K562 (cell line): ENCODE measurements at regions not wholly inside any gene's neighbourhood (a gene's known extent, or its start where the extent isn't known, plus 50 kb on each side); places are given as distances from the start of the nearest gene placed in this dataset.

ENCODE experiments used
- ATAC-seq: fragments of 200-7000 bp; cut with Tn5 transposase; 3 replicates; pipeline ENCODE4 v1.9.1; 2020; ENCODE audit warnings: moderate library complexity
- BruUV-seq: library from RNA; stranded (reverse); fragments of 400-500 nt; replicated peaks from 2 replicates; lab custom pipeline; 2021; lab: Mats Ljungman, UMichigan
- CTCF ChIA-PET: fragments of 300-600 bp; formaldehyde crosslinking; extraction: SDS; loops from one replicate; lab custom pipeline; 2021; ENCODE audit warnings: low intra/inter-chr PET ratio; lab: Yijun Ruan, JAX
- POLR2A ChIA-PET: fragments of 300-600, 350-650 bp; sonication (Branson Sonifier 250); formaldehyde crosslinking; extraction: SDS; loops from one replicate; lab custom pipeline; 2021; ENCODE audit warnings: antibody characterized with exemption, inconsistent platforms; lab: Yijun Ruan, JAX
- DNase-seq, 4 experiments: peaks; one replicate each; pipeline versions ENCODE4 v3.0.0 to v3.0.0-alpha.2; 2011 to 2018; ENCODE audit warnings: low spot score in 3 of 4, mixed read lengths in 3 of 4; ENCODE audit errors: extremely low read depth in 1 of 4
- FAIRE-seq: peaks from 2 replicates; lab custom pipeline; 2011; peaks lifted over from hg19 to GRCh38; lab: Jason Lieb, UNC
- H2AFZ ChIP-seq: 2 replicates; pipeline ENCODE4 v1.6.0; 2011; ENCODE audit warnings: low read depth, low read length, control low read depth, inconsistent platforms
- H3K27ac ChIP-seq: fragments of 200-600 bp; 3 replicates; pipeline ENCODE4 v1.8.0; 2011; ENCODE audit warnings: low read depth, mild to moderate bottlenecking, control low read depth, inconsistent platforms, low read length, moderate library complexity, mixed read lengths; ENCODE audit errors: extremely low read depth
- H3K27me3 ChIP-seq, 2 experiments: fragments of 300-600 bp in 1 of 2; 2 replicates in 1 of 2; 3 replicates in 1 of 2; pipeline versions ENCODE4 v1.6.0 to v1.8.0; 2011; ENCODE audit warnings: inconsistent platforms in 2 of 2, low read length in 2 of 2, mild to moderate bottlenecking in 1 of 2, mixed read lengths in 1 of 2, moderate library complexity in 1 of 2; ENCODE audit not compliant: control insufficient read depth in 2 of 2, insufficient read depth in 2 of 2
- H3K36me3 ChIP-seq: fragments of 300-600 bp; 3 replicates; pipeline ENCODE4 v1.8.0; 2011; ENCODE audit warnings: mild to moderate bottlenecking, low read length, inconsistent platforms; ENCODE audit not compliant: control insufficient read depth, insufficient read depth
- H3K4me1 ChIP-seq, 2 experiments: fragments of 200-600 bp in 1 of 2; replicated peaks in 1 of 2; 2 replicates in 1 of 2; 3 replicates in 1 of 2; pipeline versions ENCODE4 v1.5.1 to v1.8.0; 2011; ENCODE audit warnings: inconsistent platforms in 2 of 2, low read length in 2 of 2, mild to moderate bottlenecking in 1 of 2, mixed read lengths in 1 of 2, moderate library complexity in 1 of 2; ENCODE audit not compliant: control insufficient read depth in 2 of 2, insufficient read depth in 2 of 2
- H3K4me2 ChIP-seq: 2 replicates; pipeline ENCODE4 v1.6.1; 2011; ENCODE audit warnings: low read length, control low read depth, inconsistent platforms, mixed read lengths; ENCODE audit not compliant: insufficient read depth
- H3K4me3 ChIP-seq: fragments of 200-600 bp; sonication (generic), shearing (Covaris generic); 2 replicates; pipeline ENCODE4 v1.5.1; 2016; ENCODE audit warnings: control low read depth, inconsistent platforms
- H3K79me2 ChIP-seq: fragments of 200-600 bp; 3 replicates; pipeline ENCODE4 v1.8.0; 2011; ENCODE audit warnings: low read length, inconsistent platforms; ENCODE audit not compliant: control insufficient read depth, insufficient read depth
- H3K9ac ChIP-seq, 2 experiments: 2 replicates each; pipeline versions ENCODE4 v1.6.0 to v1.6.1; 2011; ENCODE audit warnings: low read depth in 2 of 2, low read length in 2 of 2, control low read depth in 1 of 2, inconsistent platforms in 1 of 2, mild to moderate bottlenecking in 1 of 2, mixed read lengths in 1 of 2; ENCODE audit not compliant: insufficient read depth in 1 of 2
- H3K9me1 ChIP-seq: one replicate; pipeline ENCODE4 v1.6.0; 2011; ENCODE audit warnings: inconsistent platforms, mild to moderate bottlenecking, low read length, moderate library complexity; ENCODE audit not compliant: control insufficient read depth, insufficient read depth
- H3K9me3 ChIP-seq: replicated peaks from 2 replicates; pipeline ENCODE4 v1.5.1; 2011; ENCODE audit warnings: low read depth, low read length, inconsistent platforms; ENCODE audit not compliant: control insufficient read depth, insufficient read depth
- H4K20me1 ChIP-seq: replicated peaks from 2 replicates; pipeline ENCODE4 v1.6.1; 2011; ENCODE audit warnings: low read length, inconsistent platforms, mixed read lengths; ENCODE audit not compliant: control insufficient read depth, insufficient read depth
- BRD4 ChIP-seq: fragments of 200-600 bp; sonication (generic); IDR thresholded peaks from 2 replicates; pipeline ENCODE4 v1.6.1; 2017; ENCODE audit warnings: inconsistent platforms
- FOXA3 ChIP-seq, 2 experiments: fragments of 450-650 bp in 1 of 2; sonication (generic) in 1 of 2; formaldehyde crosslinking; IDR thresholded peaks in 1 of 2; conservative IDR thresholded peaks in 1 of 2; 2 replicates each; pipeline versions ENCODE4 v1.4.0 to v1.8.0; 2020 to 2022; ENCODE audit warnings: mild to moderate bottlenecking in 2 of 2, missing genetic modification reagents in 1 of 2
- FOXP1 ChIP-seq: sonication (generic); formaldehyde crosslinking; IDR thresholded peaks from 2 replicates; pipeline ENCODE4 v1.8.0; 2022; ENCODE audit warnings: mild to moderate bottlenecking, missing genetic modification reagents
- GTF2F1 ChIP-seq: IDR thresholded peaks from 2 replicates; pipeline ENCODE4 v1.6.1; 2011; ENCODE audit warnings: low read depth, low read length, improper control_type of control experiment
- HDGF ChIP-seq: fragments of 450-650 bp; IDR thresholded peaks from 2 replicates; pipeline ENCODE4 v1.6.1; 2016
- MYBL2 ChIP-seq, 2 experiments: fragments of 450-650 bp in 1 of 2; sonication (generic) in 1 of 2; formaldehyde crosslinking in 1 of 2; IDR thresholded peaks; 2 replicates each; pipeline versions ENCODE4 v1.6.1 to v1.8.1; 2017 to 2022; ENCODE audit warnings: borderline replicate concordance in 1 of 2, inconsistent platforms in 1 of 2, low read depth in 1 of 2, mild to moderate bottlenecking in 1 of 2, missing genetic modification reagents in 1 of 2, moderate library complexity in 1 of 2
- NUFIP1 ChIP-seq: fragments of 450-650 bp; IDR thresholded peaks from 2 replicates; pipeline ENCODE4 v1.6.1; 2018; ENCODE audit not compliant: partially characterized antibody
- PTRF ChIP-seq: fragments of 450-650 bp; IDR thresholded peaks from 2 replicates; pipeline ENCODE4 v1.6.1; 2016; ENCODE audit warnings: mild to moderate bottlenecking, missing genetic modification characterization, missing compliant biosample characterization
- RBM34 ChIP-seq: fragments of 200-400 bp; formaldehyde crosslinking; IDR thresholded peaks from 2 replicates; pipeline ENCODE4 v1.6.1; 2018; ENCODE audit warnings: low read length, borderline replicate concordance; ENCODE audit not compliant: insufficient read depth
- ZBTB2 ChIP-seq: fragments of 450-650 bp; IDR thresholded peaks from 2 replicates; pipeline ENCODE4 v1.6.1; 2016; ENCODE audit warnings: antibody characterized with exemption
- ZBTB7A ChIP-seq: IDR thresholded peaks from 2 replicates; pipeline ENCODE4 v1.6.1; 2011; ENCODE audit warnings: low read depth, mild to moderate bottlenecking, low read length, moderate library complexity, borderline replicate concordance; ENCODE audit not compliant: control insufficient read depth
- WGBS: fragments of 100-300 bp; shearing (Covaris generic); methylation state at CpG from one replicate; pipeline ENCODE4 v1.1.6; 2016; ENCODE audit warnings: low coverage, mixed read lengths; ENCODE audit not compliant: insufficient coverage; ENCODE audit errors: missing lambda C conversion rate; 5-methylcytosine and 5-hydroxymethylcytosine counted together
- in situ Hi-C: fragments of 300-500 bp; cut with MboI; formaldehyde crosslinking; loops from 4 replicates; pipeline ENCODE4 v1.15.0; 2018; ENCODE audit warnings: inconsistent platforms, mixed read lengths
- intact Hi-C: fragments of 100-400 bp; cut with micrococcal nuclease; formaldehyde crosslinking; loops from 2 replicates; pipeline ENCODE4 v1.14.2; 2022

DNA sequence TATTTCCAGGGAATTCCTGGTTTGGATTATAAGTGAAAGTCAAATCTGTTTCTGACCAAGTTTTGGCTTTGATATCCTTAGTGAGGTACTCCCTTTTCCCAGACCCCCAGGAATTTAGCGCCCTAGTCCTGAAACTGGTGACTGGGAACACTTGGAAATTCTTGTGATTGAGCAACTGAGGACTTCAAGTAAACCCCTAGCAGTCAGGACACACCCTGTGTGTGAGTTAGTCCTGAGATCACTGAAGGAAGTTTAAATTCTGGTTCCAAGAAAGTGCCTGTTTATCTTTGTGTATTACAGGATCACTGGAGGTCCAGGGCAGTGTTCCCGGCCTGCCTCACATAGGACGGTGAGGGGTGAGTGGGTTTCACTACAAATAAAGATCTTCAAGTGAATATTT, 95.1 kb upstream of the F3 start:
- Histone ChIP-seq H3K36me3 (no peaks in the 10 kb centered on the region), H3K9me1 (no peaks in the 10 kb centered on the region), H4K20me1 (0 out of 2 replicates have a peak, but pooled peaks cover 4% of the 10 kb centered on the region), H2AFZ (no peak overlapping the region), H3K9ac (no peak overlapping the region), H3K27me3 (0 out of 5 replicates have a peak, but pooled peaks cover 0 to 3% of the 10 kb centered on the region in 2 experiments), H3K4me3 (no peak overlapping the region), H3K9me3 (no peaks in the 10 kb centered on the region), H3K4me1 (peaks cover 3 to 11% of the 10 kb centered on the region in 2 experiments; a peak in 3 of 5 replicates), H3K4me2 (no peak overlapping the region), H3K27ac (no peak overlapping the region), H3K79me2 (no peaks in the 10 kb centered on the region)
- ATAC-seq (no peak), FAIRE-seq (no peak), DNase-seq (no peak)
- no TSS peak for BruUV-seq
- 0% methylated on average over 3 of the region's 3 CpGs for WGBS
- in situ Hi-C loops (no loop called here), intact Hi-C loops (no loop called here)
- TF ChIP-seq MYBL2 (IDR thresholded peaks at IDR 0.05; ENCODE audit: low read depth) (no peak), MYBL2 (CRISPR knock-in tag; IDR thresholded peaks at IDR 0.05; ENCODE audit: borderline replicate concordance) (no peak), BRD4 (no peak), NUFIP1 (no peak), ZBTB2 (no peak), FOXP1 (no peak), FOXA3 (CRISPR knock-in tag; conservative IDR thresholded peaks at IDR 0.05 in 1 of 2, IDR thresholded peaks at IDR 0.05 in 1 of 2) (no peak), HDGF (no peak), ZBTB7A (no peak), GTF2F1 (no peak), RBM34 (no peak), PTRF (tag) (no peak)
- CTCF ChIA-PET = no interaction called here
- POLR2A ChIA-PET = interaction anchor here (1.1 kb wide), 1 partner anchor 12 kb away, joined by 3 read pairs; no protein-coding TSS in a partner anchor
